KG1 (cell line): ENCODE measurements at regions not wholly inside any gene's neighbourhood (a gene's known extent, or its start where the extent isn't known, plus 50 kb on each side); places are given as distances from the start of the nearest gene placed in this dataset.

Experiments used
- DNase-seq: peaks from one replicate; lab custom pipeline; 2025; lab: John Stamatoyannopoulos, UW

- DNase-seq = no peak
These were observed 719.8 kb upstream of the LRRC4C start for GRCh38 chr11:42179216-42179615.

- no peak for DNase-seq
These were observed 736.0 kb upstream of the LRRC4C start for GRCh38 chr11:42195289-42196013.

- DNase-seq = no peak
These were observed 740.9 kb upstream of the LRRC4C start for GRCh38 chr11:42200311-42200710.

- no peak for DNase-seq
These were observed 742.2 kb upstream of the LRRC4C start for GRCh38 chr11:42201603-42202148.

GRCh38 chr11:42205518-42205917 lies 746.1 kb upstream of the LRRC4C start:
- DNase-seq = no peak

- no peak for DNase-seq
These were observed 766.2 kb upstream of the LRRC4C start for GRCh38 chr11:42225664-42226063.

- no peak for DNase-seq
These were observed 773.2 kb upstream of the LRRC4C start for GRCh38 chr11:42232673-42233072.

- no peak for DNase-seq
These were observed 775.0 kb upstream of the LRRC4C start for GRCh38 chr11:42234451-42234951.

GRCh38 chr11:42237701-42238235 lies 778.3 kb upstream of the LRRC4C start:
- DNase-seq = no peak

- DNase-seq = no peak
These were observed 779.7 kb upstream of the LRRC4C start for GRCh38 chr11:42239188-42239587.

GRCh38 chr11:42243385-42243784 lies 783.9 kb upstream of the LRRC4C start:
- no peak for DNase-seq

- DNase-seq = no peak
These were observed 784.9 kb upstream of the LRRC4C start for GRCh38 chr11:42244376-42244775.

GRCh38 chr11:42249401-42249800 lies 789.9 kb upstream of the LRRC4C start:
- no peak for DNase-seq

GRCh38 chr11:42249956-42250355 lies 790.5 kb upstream of the LRRC4C start:
- DNase-seq = no peak

GRCh38 chr11:42251984-42252383 lies 792.5 kb upstream of the LRRC4C start:
- DNase-seq = no peak

GRCh38 chr11:42253156-42253555 lies 793.7 kb upstream of the LRRC4C start:
- DNase-seq = no peak

- DNase-seq = no peak
These were observed 796.5 kb upstream of the LRRC4C start for GRCh38 chr11:42255906-42256305.

GRCh38 chr11:42257534-42257933 lies 798.1 kb upstream of the LRRC4C start:
- DNase-seq = no peak

- no peak for DNase-seq
These were observed 805.6 kb upstream of the LRRC4C start for GRCh38 chr11:42265072-42265471.

GRCh38 chr11:42271306-42271705 lies 811.9 kb upstream of the LRRC4C start:
- no peak for DNase-seq

- DNase-seq = no peak
These were observed 814.5 kb upstream of the LRRC4C start for GRCh38 chr11:42273977-42274376.

GRCh38 chr11:42296910-42297309 lies 837.5 kb upstream of the LRRC4C start:
- no peak for DNase-seq

- DNase-seq = no peak
These were observed 840.3 kb upstream of the LRRC4C start for GRCh38 chr11:42299780-42300179.

- DNase-seq = no peak
These were observed 842.3 kb upstream of the LRRC4C start for GRCh38 chr11:42301777-42302176.
